ENCODE measurements at regions not wholly inside any gene's neighbourhood (a gene's known extent, or its start where the extent isn't known, plus 50 kb on each side); places are given as distances from the start of the nearest gene placed in this dataset.

GRCh38 chr21:39012326-39013230 is 170.7 kb downstream of the PSMG1 start:
- H3K4me1 ChIP-seq = no peaks in the 10 kb centered on the region
- no peak overlapping the region for H3K27ac ChIP-seq
- no peaks in the 10 kb centered on the region for H3K9me3 ChIP-seq
- H3K36me3 ChIP-seq = no peaks in the 10 kb centered on the region
- TF ChIP-seq CTCF (IDR thresholded peaks at IDR 0.05) (no peak), POLR2A (IDR thresholded peaks at IDR 0.05) (no peak)
- H3K4me3 ChIP-seq = no peak overlapping the region
- intact Hi-C loops (cut with DNase I; ENCODE audit: low total_unique reads) = no loop called here
- DNase-seq = no peak
- H3K27me3 ChIP-seq = no peaks in the 10 kb centered on the region

- DNase-seq = no peak
- H3K27ac ChIP-seq = no peak overlapping the region
- no peaks in the 10 kb centered on the region for H3K9me3 ChIP-seq
- H3K27me3 ChIP-seq = no peaks in the 10 kb centered on the region
- no peak overlapping the region for H3K4me3 ChIP-seq
- intact Hi-C loops (cut with DNase I; ENCODE audit: low total_unique reads) = no loop called here
- no peak for TF ChIP-seq POLR2A (IDR thresholded peaks at IDR 0.05)
- no peak for TF ChIP-seq CTCF (IDR thresholded peaks at IDR 0.05)
- no peaks in the 10 kb centered on the region for H3K36me3 ChIP-seq
- no peaks in the 10 kb centered on the region for H3K4me1 ChIP-seq
Observed at GRCh38 chr21:39011911-39012310, 171.3 kb downstream of the PSMG1 start.

- Histone ChIP-seq H3K9me3 (no peaks in the 10 kb centered on the region), H3K36me3 (no peaks in the 10 kb centered on the region), H3K27me3 (no peaks in the 10 kb centered on the region), H3K4me3 (no peak overlapping the region), H3K4me1 (no peaks in the 10 kb centered on the region), H3K27ac (no peak overlapping the region)
- intact Hi-C loops (cut with DNase I; ENCODE audit: low total_unique reads) = no loop called here
- TF ChIP-seq CTCF (IDR thresholded peaks at IDR 0.05) (no peak), POLR2A (IDR thresholded peaks at IDR 0.05) (no peak)
- DNase-seq = no peak
Observed at GRCh38 chr21:39010629-39011404, 172.4 kb downstream of the PSMG1 start.

- intact Hi-C loops (cut with DNase I; ENCODE audit: low total_unique reads) = no loop called here
- Histone ChIP-seq H3K27ac (no peak overlapping the region), H3K4me3 (no peak overlapping the region), H3K36me3 (no peaks in the 10 kb centered on the region), H3K27me3 (no peaks in the 10 kb centered on the region), H3K9me3 (no peaks in the 10 kb centered on the region), H3K4me1 (peaks cover 0 to 8% of the 10 kb centered on the region in 2 donors)
- TF ChIP-seq POLR2A (IDR thresholded peaks at IDR 0.05) (no peak), CTCF (IDR thresholded peaks at IDR 0.05) (no peak)
- DNase-seq = no peak
Observed at GRCh38 chr21:39009587-39010225, 173.5 kb downstream of the PSMG1 start.
